ENCODE measurements at regions not wholly inside any gene's neighbourhood (a gene's known extent, or its start where the extent isn't known, plus 50 kb on each side); places are given as distances from the start of the nearest gene placed in this dataset.
"Not testable (repeated sequence)": the region's sequence is repeated elsewhere in the genome, so short reads cannot be mapped to it uniquely, and the experiment has no call there.

GRCh38 chr18:9008709-9009635 lies 93.5 kb upstream of the NDUFV2 start:
- no peaks in the 10 kb centered on the region for H3K36me3 ChIP-seq (ENCODE audit: insufficient read depth, low read length)
- no peaks in the 10 kb centered on the region for H3K4me1 ChIP-seq (ENCODE audit: insufficient read depth, low read length)
- H3K9me3 ChIP-seq (ENCODE audit: control insufficient read depth, insufficient read depth, low read length) = no peaks in the 10 kb centered on the region
- no peak overlapping the region for H3K9ac ChIP-seq (ENCODE audit: low read depth, low read length)

- no peaks in the 10 kb centered on the region for H3K9me3 ChIP-seq (ENCODE audit: control insufficient read depth, insufficient read depth, low read length)
- H3K9ac ChIP-seq (ENCODE audit: low read depth, low read length) = no peak overlapping the region
- H3K36me3 ChIP-seq (ENCODE audit: insufficient read depth, low read length) = no peaks in the 10 kb centered on the region
- no peaks in the 10 kb centered on the region for H3K4me1 ChIP-seq (ENCODE audit: insufficient read depth, low read length)
These were observed 92.6 kb upstream of the NDUFV2 start for GRCh38 chr18:9009703-9010488.

- Histone ChIP-seq H3K36me3 (ENCODE audit: insufficient read depth, low read length) (no peaks in the 10 kb centered on the region), H3K9me3 (ENCODE audit: control insufficient read depth, insufficient read depth, low read length) (no peaks in the 10 kb centered on the region), H3K9ac (ENCODE audit: low read depth, low read length) (no peak overlapping the region), H3K4me1 (ENCODE audit: insufficient read depth, low read length) (peaks cover 6% of the 10 kb centered on the region; the same call in 1 of the 2 replicates)
These were observed 91.1 kb upstream of the NDUFV2 start for GRCh38 chr18:9011431-9011830.

- Histone ChIP-seq H3K9me3 (ENCODE audit: control insufficient read depth, insufficient read depth, low read length) (no peaks in the 10 kb centered on the region), H3K9ac (ENCODE audit: low read depth, low read length) (no peak overlapping the region), H3K36me3 (ENCODE audit: insufficient read depth, low read length) (no peaks in the 10 kb centered on the region), H3K4me1 (ENCODE audit: insufficient read depth, low read length) (peaks cover 11% of the 10 kb centered on the region; the same call in 1 of the 2 replicates)
These were observed 88.5 kb upstream of the NDUFV2 start for GRCh38 chr18:9013926-9014373.

GRCh38 chr18:9015689-9016088 lies 86.8 kb upstream of the NDUFV2 start:
- H3K4me1 ChIP-seq (ENCODE audit: insufficient read depth, low read length) = peaks cover 11% of the 10 kb centered on the region; the same call in 1 of the 2 replicates
- no peaks in the 10 kb centered on the region for H3K36me3 ChIP-seq (ENCODE audit: insufficient read depth, low read length)
- H3K9ac ChIP-seq (ENCODE audit: low read depth, low read length) = no peak overlapping the region
- H3K9me3 ChIP-seq (ENCODE audit: control insufficient read depth, insufficient read depth, low read length) = no peaks in the 10 kb centered on the region

GRCh38 chr18:9016633-9017166 lies 85.8 kb upstream of the NDUFV2 start:
- H3K9ac ChIP-seq (ENCODE audit: low read depth, low read length) = peak overlapping the region; percentile 41; the same call in 1 of the 2 replicates
- no peaks in the 10 kb centered on the region for H3K36me3 ChIP-seq (ENCODE audit: insufficient read depth, low read length)
- peaks cover 11% of the 10 kb centered on the region; the same call in 1 of the 2 replicates for H3K4me1 ChIP-seq (ENCODE audit: insufficient read depth, low read length)
- H3K9me3 ChIP-seq (ENCODE audit: control insufficient read depth, insufficient read depth, low read length) = no peaks in the 10 kb centered on the region

GRCh38 chr18:9017167-9017904 lies 85.2 kb upstream of the NDUFV2 start:
- Histone ChIP-seq H3K9ac (ENCODE audit: low read depth, low read length) (peak overlapping the region; percentile 41), H3K4me1 (ENCODE audit: insufficient read depth, low read length) (peaks cover 14% of the 10 kb centered on the region; the same call in 1 of the 2 replicates)

GRCh38 chr18:9017905-9018227 lies 84.6 kb upstream of the NDUFV2 start:
- Histone ChIP-seq H3K36me3 (ENCODE audit: insufficient read depth, low read length) (no peaks in the 10 kb centered on the region), H3K9me3 (ENCODE audit: control insufficient read depth, insufficient read depth, low read length) (no peaks in the 10 kb centered on the region), H3K4me1 (ENCODE audit: insufficient read depth, low read length) (peaks cover 19% of the 10 kb centered on the region), H3K9ac (ENCODE audit: low read depth, low read length) (no peak overlapping the region)

More at GRCh38 chr18:9017167-9017904, 85.2 kb upstream of the NDUFV2 start:
- Histone ChIP-seq H3K9me3 (ENCODE audit: control insufficient read depth, insufficient read depth, low read length) (no peaks in the 10 kb centered on the region), H3K36me3 (ENCODE audit: insufficient read depth, low read length) (no peaks in the 10 kb centered on the region)

- H3K36me3 ChIP-seq (ENCODE audit: insufficient read depth, low read length) = no peaks in the 10 kb centered on the region
- H3K9me3 ChIP-seq (ENCODE audit: control insufficient read depth, insufficient read depth, low read length) = no peaks in the 10 kb centered on the region
- H3K9ac ChIP-seq (ENCODE audit: low read depth, low read length) = no peak overlapping the region
- H3K4me1 ChIP-seq (ENCODE audit: insufficient read depth, low read length) = peaks cover 21% of the 10 kb centered on the region
These were observed 83.4 kb upstream of the NDUFV2 start for GRCh38 chr18:9019135-9019534.

- Histone ChIP-seq H3K9ac (ENCODE audit: low read depth, low read length) (no peak overlapping the region), H3K36me3 (ENCODE audit: insufficient read depth, low read length) (no peaks in the 10 kb centered on the region), H3K9me3 (ENCODE audit: control insufficient read depth, insufficient read depth, low read length) (no peaks in the 10 kb centered on the region), H3K4me1 (ENCODE audit: insufficient read depth, low read length) (peaks cover 21% of the 10 kb centered on the region)
These were observed 82.3 kb upstream of the NDUFV2 start for GRCh38 chr18:9020221-9020620.

GRCh38 chr18:9021458-9021857 lies 81.0 kb upstream of the NDUFV2 start:
- H3K4me1 ChIP-seq (ENCODE audit: insufficient read depth, low read length) = peaks cover 15% of the 10 kb centered on the region
- no peaks in the 10 kb centered on the region for H3K9me3 ChIP-seq (ENCODE audit: control insufficient read depth, insufficient read depth, low read length)
- no peaks in the 10 kb centered on the region for H3K36me3 ChIP-seq (ENCODE audit: insufficient read depth, low read length)
- H3K9ac ChIP-seq (ENCODE audit: low read depth, low read length) = no peak overlapping the region

GRCh38 chr18:9022397-9023155 lies 79.9 kb upstream of the NDUFV2 start:
- Histone ChIP-seq H3K4me1 (ENCODE audit: insufficient read depth, low read length) (peaks cover 10% of the 10 kb centered on the region), H3K9me3 (ENCODE audit: control insufficient read depth, insufficient read depth, low read length) (no peaks in the 10 kb centered on the region), H3K9ac (ENCODE audit: low read depth, low read length) (no peak overlapping the region), H3K36me3 (ENCODE audit: insufficient read depth, low read length) (no peaks in the 10 kb centered on the region)

GRCh38 chr18:9024031-9024646 lies 78.4 kb upstream of the NDUFV2 start:
- H3K36me3 ChIP-seq (ENCODE audit: insufficient read depth, low read length); H3K4me1 ChIP-seq (ENCODE audit: insufficient read depth, low read length); H3K9me3 ChIP-seq (ENCODE audit: control insufficient read depth, insufficient read depth, low read length); H3K9ac ChIP-seq (ENCODE audit: low read depth, low read length): not testable (repeated sequence)
